ENCODE measurements at regions not wholly inside any gene's neighbourhood (a gene's known extent, or its start where the extent isn't known, plus 50 kb on each side); places are given as distances from the start of the nearest gene placed in this dataset.

- no peaks in the 10 kb centered on the region for H3K36me3 Mint-ChIP-seq (ENCODE audit: low read depth)
These were observed 512.2 kb upstream of the TNC start for GRCh38 chr9:115629879-115630840.

DNA sequence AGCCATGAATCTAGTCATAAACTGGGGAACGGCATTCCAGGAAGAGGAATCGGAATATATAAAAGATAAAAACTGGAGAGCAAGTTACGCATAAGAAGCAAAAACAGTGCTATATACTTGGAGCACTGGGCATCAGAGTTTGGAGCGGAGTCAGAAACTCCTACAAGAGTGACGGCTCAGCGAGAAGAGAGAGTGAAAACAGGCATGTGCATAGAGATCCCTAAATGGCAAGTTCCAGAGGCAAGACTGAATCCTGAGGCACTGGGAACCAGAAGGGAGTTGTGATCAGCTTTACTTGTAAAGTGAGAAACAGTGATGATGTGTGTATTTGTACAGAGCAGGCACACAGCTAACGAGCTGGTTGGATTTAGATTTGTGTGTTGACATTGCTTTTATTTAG, 514.4 kb upstream of the TNC start:
- Mint-ChIP-seq H3K36me3 (ENCODE audit: low read depth) (no peaks in the 10 kb centered on the region), H3K27me3 (peaks cover 3% of the 10 kb centered on the region), H3K4me3 (no peak overlapping the region), H3K27ac (no peak overlapping the region), H3K9me3 (no peaks in the 10 kb centered on the region), H3K4me1 (ENCODE audit: low read depth) (no peaks in the 10 kb centered on the region)

More at GRCh38 chr9:115629879-115630840, 512.2 kb upstream of the TNC start:
- peaks cover 3% of the 10 kb centered on the region for H3K27me3 Mint-ChIP-seq
- H3K27ac Mint-ChIP-seq = no peak overlapping the region
- no peaks in the 10 kb centered on the region for H3K9me3 Mint-ChIP-seq
- H3K4me3 Mint-ChIP-seq = no peak overlapping the region
- no peaks in the 10 kb centered on the region for H3K4me1 Mint-ChIP-seq (ENCODE audit: low read depth)

DNA sequence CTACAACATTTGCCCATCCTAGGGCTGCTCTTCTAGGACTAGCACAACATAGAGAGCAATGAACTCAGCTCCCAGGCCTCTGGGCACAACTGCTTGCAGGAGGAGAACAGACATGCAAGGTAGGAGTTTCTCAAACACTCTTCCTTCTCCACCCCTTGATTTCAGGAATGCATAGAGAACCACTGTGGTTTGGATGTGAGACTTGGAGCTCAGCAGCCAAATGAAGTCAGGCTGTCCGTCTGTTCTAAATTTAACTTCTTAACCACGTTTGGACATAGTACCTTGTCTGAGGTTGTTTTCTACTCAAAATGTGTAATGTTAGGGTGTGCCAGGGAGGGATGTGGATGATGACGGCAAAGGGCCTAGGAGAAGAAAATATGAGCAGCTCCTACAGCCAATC, 515.1 kb upstream of the TNC start:
- no peaks in the 10 kb centered on the region for H3K4me1 Mint-ChIP-seq (ENCODE audit: low read depth)
- H3K4me3 Mint-ChIP-seq = no peak overlapping the region
- no peaks in the 10 kb centered on the region for H3K36me3 Mint-ChIP-seq (ENCODE audit: low read depth)
- H3K9me3 Mint-ChIP-seq = no peaks in the 10 kb centered on the region
- H3K27me3 Mint-ChIP-seq = peaks cover 3% of the 10 kb centered on the region
- H3K27ac Mint-ChIP-seq = no peak overlapping the region

- H3K27ac Mint-ChIP-seq = no peak overlapping the region
- no peaks in the 10 kb centered on the region for H3K27me3 Mint-ChIP-seq
- no peaks in the 10 kb centered on the region for H3K36me3 Mint-ChIP-seq (ENCODE audit: low read depth)
- H3K4me1 Mint-ChIP-seq (ENCODE audit: low read depth) = no peaks in the 10 kb centered on the region
- H3K9me3 Mint-ChIP-seq = no peaks in the 10 kb centered on the region
- H3K4me3 Mint-ChIP-seq = no peak overlapping the region
These were observed 517.8 kb upstream of the PAPPA start for GRCh38 chr9:115635680-115636383.

DNA sequence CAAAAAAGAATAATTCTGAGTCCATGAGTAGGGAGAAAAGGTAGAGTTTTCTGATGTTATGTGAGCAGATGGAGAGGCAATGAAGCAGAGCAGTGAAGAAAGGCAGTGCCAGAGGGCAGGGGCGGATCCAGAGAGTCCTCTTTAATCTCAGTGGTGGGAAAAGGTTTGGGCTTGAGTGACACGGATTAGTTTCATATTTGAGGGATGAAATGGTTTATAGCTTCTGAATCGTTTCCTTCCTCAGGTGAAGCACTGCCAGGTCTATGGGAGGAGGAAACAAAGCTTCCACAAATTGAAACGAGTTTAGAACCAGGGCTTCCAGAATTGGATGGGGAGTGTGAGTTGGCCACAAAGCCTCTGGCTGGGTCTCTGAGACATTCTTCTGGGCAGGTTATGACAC, 517.0 kb upstream of the PAPPA start:
- Mint-ChIP-seq H3K27ac (no peak overlapping the region), H3K36me3 (ENCODE audit: low read depth) (no peaks in the 10 kb centered on the region), H3K4me3 (no peak overlapping the region), H3K27me3 (no peaks in the 10 kb centered on the region), H3K4me1 (ENCODE audit: low read depth) (no peaks in the 10 kb centered on the region), H3K9me3 (no peaks in the 10 kb centered on the region)

GRCh38 chr9:115637661-115638060, 515.9 kb upstream of the PAPPA start:
- Mint-ChIP-seq H3K27ac (no peak overlapping the region), H3K36me3 (ENCODE audit: low read depth) (no peaks in the 10 kb centered on the region), H3K9me3 (no peaks in the 10 kb centered on the region), H3K27me3 (no peaks in the 10 kb centered on the region), H3K4me3 (no peak overlapping the region), H3K4me1 (ENCODE audit: low read depth) (no peaks in the 10 kb centered on the region)

- Mint-ChIP-seq H3K27ac (no peak overlapping the region), H3K9me3 (no peaks in the 10 kb centered on the region), H3K4me1 (ENCODE audit: low read depth) (no peaks in the 10 kb centered on the region), H3K36me3 (ENCODE audit: low read depth) (no peaks in the 10 kb centered on the region), H3K4me3 (no peak overlapping the region), H3K27me3 (peaks cover 4% of the 10 kb centered on the region)
These were observed 512.7 kb upstream of the PAPPA start for GRCh38 chr9:115640887-115641286.

GRCh38 chr9:115642285-115642684, 511.3 kb upstream of the PAPPA start:
- no peaks in the 10 kb centered on the region for H3K4me1 Mint-ChIP-seq (ENCODE audit: low read depth)

DNA sequence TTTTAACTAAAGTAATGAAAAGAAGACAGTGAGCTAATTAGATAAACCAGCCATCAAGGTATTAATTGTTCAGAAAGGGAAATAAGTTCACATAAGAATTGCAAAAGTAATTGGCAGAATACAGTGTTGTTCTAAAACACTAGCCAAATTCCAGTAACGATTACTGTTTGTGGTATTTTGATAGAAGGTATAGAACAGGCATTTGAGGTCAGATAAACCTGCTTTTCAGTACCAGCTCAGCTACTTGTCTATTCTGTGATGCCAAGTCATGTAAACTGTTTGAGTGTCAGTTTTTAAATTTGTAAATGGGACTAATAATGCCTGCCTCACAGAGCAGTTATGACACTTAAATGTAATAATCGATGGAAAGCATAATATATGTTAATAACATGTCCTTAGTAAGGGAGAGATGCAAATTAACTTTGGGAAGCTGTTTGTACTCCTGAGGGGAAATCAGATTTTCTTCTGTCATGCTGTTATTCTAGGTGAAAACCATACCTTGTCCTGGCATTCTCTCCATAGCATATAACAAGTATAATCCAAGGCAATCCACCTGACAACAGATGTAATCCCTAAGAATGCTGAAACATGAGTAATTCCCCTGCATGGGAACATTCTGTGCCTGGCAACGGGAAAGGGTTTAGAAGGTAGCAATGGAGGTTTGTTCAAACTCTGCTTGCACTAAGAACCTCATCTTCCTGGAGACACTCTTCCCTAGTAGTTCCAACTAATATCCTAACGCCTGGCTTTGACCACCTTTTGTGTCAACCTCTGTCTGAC, 509.5 kb upstream of the PAPPA start:
- H3K4me3 Mint-ChIP-seq = no peak overlapping the region
- H3K27ac Mint-ChIP-seq = no peak overlapping the region
- H3K4me1 Mint-ChIP-seq (ENCODE audit: low read depth) = no peaks in the 10 kb centered on the region
- peaks cover 4% of the 10 kb centered on the region for H3K27me3 Mint-ChIP-seq
- H3K9me3 Mint-ChIP-seq = no peaks in the 10 kb centered on the region
- H3K36me3 Mint-ChIP-seq (ENCODE audit: low read depth) = no peaks in the 10 kb centered on the region

More at GRCh38 chr9:115642285-115642684, 511.3 kb upstream of the PAPPA start:
- Mint-ChIP-seq H3K36me3 (ENCODE audit: low read depth) (no peaks in the 10 kb centered on the region), H3K27ac (no peak overlapping the region), H3K27me3 (peaks cover 4% of the 10 kb centered on the region), H3K9me3 (no peaks in the 10 kb centered on the region), H3K4me3 (no peak overlapping the region)

DNA sequence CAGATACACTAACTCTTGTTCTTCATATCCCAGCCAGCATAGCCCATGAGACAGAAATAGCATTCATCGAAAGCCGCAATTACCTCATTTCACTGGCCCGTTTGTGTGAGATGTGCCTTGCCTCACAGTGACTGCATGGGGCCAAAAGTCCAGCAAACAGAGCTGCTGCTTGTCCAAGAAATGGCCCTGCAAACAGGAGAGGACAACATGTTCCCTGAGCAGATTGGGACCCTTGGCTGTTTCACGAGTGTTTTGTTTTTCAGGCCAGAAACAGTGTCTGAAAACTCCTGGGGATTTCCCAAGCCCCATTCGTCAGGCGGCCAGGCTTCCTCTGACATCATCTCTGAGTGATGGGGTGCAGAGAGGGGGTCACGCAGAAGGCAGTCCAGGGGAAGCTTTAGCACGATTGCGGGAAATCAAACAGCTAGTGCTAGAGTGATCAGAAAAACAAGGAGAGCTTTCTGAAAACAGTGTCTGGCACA, 503.6 kb upstream of the PAPPA start:
- no peak overlapping the region for H3K4me3 Mint-ChIP-seq
- no peak overlapping the region for H3K27ac Mint-ChIP-seq
- H3K9me3 Mint-ChIP-seq = no peaks in the 10 kb centered on the region
- peaks cover 3% of the 10 kb centered on the region for H3K27me3 Mint-ChIP-seq
- no peaks in the 10 kb centered on the region for H3K36me3 Mint-ChIP-seq (ENCODE audit: low read depth)
- H3K4me1 Mint-ChIP-seq (ENCODE audit: low read depth) = no peaks in the 10 kb centered on the region

GRCh38 chr9:115650768-115651167, 502.8 kb upstream of the PAPPA start:
- Mint-ChIP-seq H3K27me3 (peaks cover 3% of the 10 kb centered on the region), H3K36me3 (ENCODE audit: low read depth) (no peaks in the 10 kb centered on the region), H3K4me3 (no peak overlapping the region), H3K27ac (no peak overlapping the region), H3K9me3 (no peaks in the 10 kb centered on the region), H3K4me1 (ENCODE audit: low read depth) (no peaks in the 10 kb centered on the region)

GRCh38 chr9:115651461-115651860, 502.1 kb upstream of the PAPPA start:
- H3K4me1 Mint-ChIP-seq (ENCODE audit: low read depth) = no peaks in the 10 kb centered on the region
- H3K4me3 Mint-ChIP-seq = no peak overlapping the region
- H3K27me3 Mint-ChIP-seq = peaks cover 3% of the 10 kb centered on the region
- H3K9me3 Mint-ChIP-seq = no peaks in the 10 kb centered on the region
- H3K27ac Mint-ChIP-seq = no peak overlapping the region
- H3K36me3 Mint-ChIP-seq (ENCODE audit: low read depth) = no peaks in the 10 kb centered on the region

GRCh38 chr9:115653171-115653606, 500.4 kb upstream of the PAPPA start:
- Mint-ChIP-seq H3K4me3 (no peak overlapping the region), H3K4me1 (ENCODE audit: low read depth) (no peaks in the 10 kb centered on the region), H3K9me3 (no peaks in the 10 kb centered on the region), H3K27me3 (peaks cover 3% of the 10 kb centered on the region), H3K27ac (no peak overlapping the region), H3K36me3 (ENCODE audit: low read depth) (no peaks in the 10 kb centered on the region)

GRCh38 chr9:115657695-115658094, 495.9 kb upstream of the PAPPA start:
- peaks cover 10% of the 10 kb centered on the region for H3K27me3 Mint-ChIP-seq
- H3K4me3 Mint-ChIP-seq = no peak overlapping the region
- H3K4me1 Mint-ChIP-seq (ENCODE audit: low read depth) = no peaks in the 10 kb centered on the region
- H3K9me3 Mint-ChIP-seq = no peaks in the 10 kb centered on the region
- no peak overlapping the region for H3K27ac Mint-ChIP-seq
- no peaks in the 10 kb centered on the region for H3K36me3 Mint-ChIP-seq (ENCODE audit: low read depth)

Measured in stimulated activated naive CD8-positive, alpha-beta T cell treated with anti-CD3 and anti-CD28 coated beads, Interleukin-15, Interleukin-2, amounts not matched to agents 100 ng/mL and 50 ng/mL, for 24 hours (primary cell).